GM23338 (cell line): ENCODE measurements at regions not wholly inside any gene's neighbourhood (a gene's known extent, or its start where the extent isn't known, plus 50 kb on each side); places are given as distances from the start of the nearest gene placed in this dataset.

Experiments used
- CREB1 ChIP-seq: fragments of 250-450 bp; sonication (Bioruptor Pico); IDR thresholded peaks from 2 replicates; pipeline ENCODE4 v1.5.0; 2020; ENCODE audit warnings: low read depth, mild to moderate bottlenecking, moderate library complexity
- CTCF ChIP-seq, 2 experiments: fragments of 200-600 bp in 1 of 2; sonication (generic) in 1 of 2; conservative IDR thresholded peaks; 2 replicates each; pipeline versions ENCODE4 v1.5.1 to v1.6.1; 2016 to 2017; ENCODE audit warnings: antibody characterized with exemption in 2 of 2, low read depth in 2 of 2, mild to moderate bottlenecking in 2 of 2, moderate library complexity in 1 of 2
- EZH2 ChIP-seq: fragments of 200-600 bp; sonication (generic); IDR thresholded peaks from one replicate; pipeline ENCODE4 v1.8.0; 2017; ENCODE audit warnings: antibody characterized with exemption, mild to moderate bottlenecking, low read depth; ENCODE audit not compliant: unreplicated experiment
- EZH2phosphoT487 ChIP-seq: fragments of 200-600 bp; sonication (generic); IDR thresholded peaks from one replicate; pipeline ENCODE4 v1.8.1; 2018; ENCODE audit warnings: antibody characterized with exemption; ENCODE audit not compliant: unreplicated experiment
- JUNB ChIP-seq: IDR thresholded peaks from one replicate; pipeline ENCODE4 v1.6.1; 2016; ENCODE audit warnings: antibody characterized with exemption; ENCODE audit not compliant: unreplicated experiment
- NANOG ChIP-seq: IDR thresholded peaks from 2 replicates; pipeline ENCODE4 v1.6.1; 2016; ENCODE audit warnings: antibody characterized with exemption, borderline replicate concordance
- POLR2AphosphoS5 ChIP-seq: IDR thresholded peaks from 2 replicates; pipeline ENCODE4 v1.6.1; 2016; ENCODE audit warnings: antibody characterized with exemption, low read depth
- ZNF331 ChIP-seq: fragments of 250-450 bp; sonication (Bioruptor Pico); IDR thresholded peaks from 2 replicates; pipeline ENCODE4 v1.5.0; 2020; ENCODE audit warnings: low read depth, mild to moderate bottlenecking, moderate library complexity
- TF ChIP-seq, protein P1 (sequence below): IDR thresholded peaks from one replicate; pipeline ENCODE4 v1.6.1; 2018; ENCODE audit warnings: antibody characterized with exemption; ENCODE audit not compliant: unreplicated experiment

DNA sequence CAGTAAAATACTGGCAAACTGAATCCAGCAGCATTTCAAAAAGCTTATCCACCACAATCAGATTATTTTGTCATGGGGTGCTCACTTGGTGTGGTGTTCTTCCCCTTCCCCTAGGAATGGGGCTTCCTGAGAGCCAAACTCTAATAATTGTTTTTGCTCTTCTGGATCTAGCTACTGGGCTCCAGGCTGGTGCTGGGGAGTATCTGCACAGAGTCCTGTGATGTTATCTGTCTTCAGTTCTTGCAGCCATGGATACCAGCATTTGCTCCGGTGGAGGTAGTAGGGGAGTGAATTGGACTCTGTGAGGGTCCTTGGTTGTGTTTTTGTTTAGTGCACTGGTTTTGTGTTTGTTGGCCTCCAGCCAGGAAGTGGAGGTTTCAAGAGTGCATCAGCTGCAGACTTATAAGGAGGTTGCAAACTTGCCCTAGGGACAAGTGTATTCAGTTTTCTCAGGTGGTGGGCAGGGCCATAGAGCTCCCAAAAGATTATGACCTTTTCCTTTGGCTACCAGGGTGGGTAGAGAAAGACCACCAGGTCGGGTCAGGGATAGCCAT lies 308.5 kb upstream of the MAGI2 start:
- TF ChIP-seq, protein P1, sequence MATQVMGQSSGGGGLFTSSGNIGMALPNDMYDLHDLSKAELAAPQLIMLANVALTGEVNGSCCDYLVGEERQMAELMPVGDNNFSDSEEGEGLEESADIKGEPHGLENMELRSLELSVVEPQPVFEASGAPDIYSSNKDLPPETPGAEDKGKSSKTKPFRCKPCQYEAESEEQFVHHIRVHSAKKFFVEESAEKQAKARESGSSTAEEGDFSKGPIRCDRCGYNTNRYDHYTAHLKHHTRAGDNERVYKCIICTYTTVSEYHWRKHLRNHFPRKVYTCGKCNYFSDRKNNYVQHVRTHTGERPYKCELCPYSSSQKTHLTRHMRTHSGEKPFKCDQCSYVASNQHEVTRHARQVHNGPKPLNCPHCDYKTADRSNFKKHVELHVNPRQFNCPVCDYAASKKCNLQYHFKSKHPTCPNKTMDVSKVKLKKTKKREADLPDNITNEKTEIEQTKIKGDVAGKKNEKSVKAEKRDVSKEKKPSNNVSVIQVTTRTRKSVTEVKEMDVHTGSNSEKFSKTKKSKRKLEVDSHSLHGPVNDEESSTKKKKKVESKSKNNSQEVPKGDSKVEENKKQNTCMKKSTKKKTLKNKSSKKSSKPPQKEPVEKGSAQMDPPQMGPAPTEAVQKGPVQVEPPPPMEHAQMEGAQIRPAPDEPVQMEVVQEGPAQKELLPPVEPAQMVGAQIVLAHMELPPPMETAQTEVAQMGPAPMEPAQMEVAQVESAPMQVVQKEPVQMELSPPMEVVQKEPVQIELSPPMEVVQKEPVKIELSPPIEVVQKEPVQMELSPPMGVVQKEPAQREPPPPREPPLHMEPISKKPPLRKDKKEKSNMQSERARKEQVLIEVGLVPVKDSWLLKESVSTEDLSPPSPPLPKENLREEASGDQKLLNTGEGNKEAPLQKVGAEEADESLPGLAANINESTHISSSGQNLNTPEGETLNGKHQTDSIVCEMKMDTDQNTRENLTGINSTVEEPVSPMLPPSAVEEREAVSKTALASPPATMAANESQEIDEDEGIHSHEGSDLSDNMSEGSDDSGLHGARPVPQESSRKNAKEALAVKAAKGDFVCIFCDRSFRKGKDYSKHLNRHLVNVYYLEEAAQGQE, result no peak
- TF ChIP-seq CTCF (conservative IDR thresholded peaks at IDR 0.05; ENCODE audit: low read depth in 2 of 2) (no peak), EZH2phosphoT487 (no peak), POLR2AphosphoS5 (no peak), EZH2 (no peak), NANOG (no peak), JUNB (no peak), CREB1 (CRISPR knock-in tag) (no peak), ZNF331 (CRISPR knock-in tag) (no peak)
